ENCODE measurements at regions not wholly inside any gene's neighbourhood (a gene's known extent, or its start where the extent isn't known, plus 50 kb on each side); places are given as distances from the start of the nearest gene placed in this dataset.

- TF ChIP-seq, protein P1, sequence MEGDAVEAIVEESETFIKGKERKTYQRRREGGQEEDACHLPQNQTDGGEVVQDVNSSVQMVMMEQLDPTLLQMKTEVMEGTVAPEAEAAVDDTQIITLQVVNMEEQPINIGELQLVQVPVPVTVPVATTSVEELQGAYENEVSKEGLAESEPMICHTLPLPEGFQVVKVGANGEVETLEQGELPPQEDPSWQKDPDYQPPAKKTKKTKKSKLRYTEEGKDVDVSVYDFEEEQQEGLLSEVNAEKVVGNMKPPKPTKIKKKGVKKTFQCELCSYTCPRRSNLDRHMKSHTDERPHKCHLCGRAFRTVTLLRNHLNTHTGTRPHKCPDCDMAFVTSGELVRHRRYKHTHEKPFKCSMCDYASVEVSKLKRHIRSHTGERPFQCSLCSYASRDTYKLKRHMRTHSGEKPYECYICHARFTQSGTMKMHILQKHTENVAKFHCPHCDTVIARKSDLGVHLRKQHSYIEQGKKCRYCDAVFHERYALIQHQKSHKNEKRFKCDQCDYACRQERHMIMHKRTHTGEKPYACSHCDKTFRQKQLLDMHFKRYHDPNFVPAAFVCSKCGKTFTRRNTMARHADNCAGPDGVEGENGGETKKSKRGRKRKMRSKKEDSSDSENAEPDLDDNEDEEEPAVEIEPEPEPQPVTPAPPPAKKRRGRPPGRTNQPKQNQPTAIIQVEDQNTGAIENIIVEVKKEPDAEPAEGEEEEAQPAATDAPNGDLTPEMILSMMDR (IDR thresholded peaks at IDR 0.05), result no peak
- no peak for TF ChIP-seq POLR2A (IDR thresholded peaks at IDR 0.05)
Observed at GRCh38 chr9:108668938-108669335, 186.8 kb downstream of the ACTL7B start.

All from transverse colon (tissue), 3 donors.